GM19455 (cell line): ENCODE measurements at regions not wholly inside any gene's neighbourhood (a gene's known extent, or its start where the extent isn't known, plus 50 kb on each side); places are given as distances from the start of the nearest gene placed in this dataset.

Experiments used
- ATAC-seq: cut with Tn5 transposase; IDR thresholded peaks from one replicate; pipeline ENCODE4 v1.9.1; 2021; ENCODE audit not compliant: unreplicated experiment

DNA sequence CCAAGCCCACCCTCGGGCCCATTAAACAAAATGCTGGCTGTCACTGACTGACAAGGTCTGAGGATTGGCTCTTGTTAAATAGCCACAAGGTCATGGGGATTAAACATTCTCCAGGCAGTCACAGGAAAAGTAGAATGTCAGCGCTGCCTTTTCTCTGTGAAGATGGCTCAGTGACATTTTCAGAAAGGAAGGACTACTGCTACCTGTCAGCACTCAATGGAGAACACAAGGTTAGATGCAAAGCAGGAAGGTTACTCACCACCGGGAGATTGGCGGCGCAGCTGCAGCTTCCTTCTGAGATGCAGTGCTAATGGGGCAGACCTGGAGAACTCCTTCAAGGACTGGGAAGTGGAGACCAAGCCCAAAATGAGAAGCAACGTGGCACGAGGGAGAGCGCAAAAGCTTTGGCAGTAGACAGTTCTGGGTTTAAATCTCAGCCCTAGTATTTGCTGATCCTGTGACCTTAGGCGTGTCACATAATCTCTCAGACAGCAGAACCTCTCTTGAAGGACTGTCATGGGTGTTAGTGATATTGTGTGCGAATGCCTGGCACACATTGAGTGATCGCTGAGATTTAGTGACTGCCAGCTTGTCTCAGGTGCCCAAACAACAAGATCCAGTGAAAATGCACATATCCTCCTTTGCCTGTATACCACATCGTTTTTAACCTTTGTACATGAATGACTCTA, 213.1 kb upstream of the BOD1L1 start:
- no peak for ATAC-seq

DNA sequence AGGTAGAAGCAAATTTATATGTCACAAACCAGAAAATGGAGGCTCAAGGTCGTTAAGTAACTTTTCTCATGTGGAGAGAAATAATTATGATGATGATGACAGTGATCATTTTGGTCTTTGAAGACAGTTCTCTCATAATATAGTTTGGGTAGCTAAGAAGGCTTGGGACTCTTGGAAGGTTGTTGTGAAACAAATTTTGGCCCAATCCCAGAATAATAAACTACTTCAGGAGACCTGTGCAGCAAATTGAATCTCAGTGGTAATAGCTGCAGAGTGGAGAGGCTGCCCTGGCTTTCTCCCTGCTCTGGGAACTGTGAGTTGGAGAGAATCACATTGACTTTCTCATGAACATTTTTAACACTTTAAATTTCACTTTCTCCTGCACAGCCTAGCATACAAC, 217.2 kb upstream of the BOD1L1 start:
- no peak for ATAC-seq

DNA sequence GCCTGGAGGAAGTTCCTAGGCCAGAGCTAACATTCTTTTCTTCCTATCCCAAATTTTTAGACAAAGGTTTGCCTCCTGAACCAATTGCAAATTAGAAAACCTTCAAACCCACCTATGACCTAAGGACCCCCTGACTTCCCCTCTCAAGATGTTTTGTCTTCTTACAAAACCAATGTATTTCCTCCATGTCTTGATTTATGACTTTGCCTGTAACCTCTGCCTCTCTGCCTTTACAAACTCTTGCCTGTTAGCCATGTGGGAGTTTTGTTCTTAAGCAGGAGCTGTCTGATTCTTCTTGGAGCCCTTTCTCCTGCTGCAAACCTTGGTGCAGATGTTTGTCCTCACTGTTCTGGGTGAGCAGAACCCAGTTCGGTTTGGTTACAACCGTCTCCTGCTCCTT, 222.3 kb upstream of the BOD1L1 start:
- ATAC-seq, result no peak

DNA sequence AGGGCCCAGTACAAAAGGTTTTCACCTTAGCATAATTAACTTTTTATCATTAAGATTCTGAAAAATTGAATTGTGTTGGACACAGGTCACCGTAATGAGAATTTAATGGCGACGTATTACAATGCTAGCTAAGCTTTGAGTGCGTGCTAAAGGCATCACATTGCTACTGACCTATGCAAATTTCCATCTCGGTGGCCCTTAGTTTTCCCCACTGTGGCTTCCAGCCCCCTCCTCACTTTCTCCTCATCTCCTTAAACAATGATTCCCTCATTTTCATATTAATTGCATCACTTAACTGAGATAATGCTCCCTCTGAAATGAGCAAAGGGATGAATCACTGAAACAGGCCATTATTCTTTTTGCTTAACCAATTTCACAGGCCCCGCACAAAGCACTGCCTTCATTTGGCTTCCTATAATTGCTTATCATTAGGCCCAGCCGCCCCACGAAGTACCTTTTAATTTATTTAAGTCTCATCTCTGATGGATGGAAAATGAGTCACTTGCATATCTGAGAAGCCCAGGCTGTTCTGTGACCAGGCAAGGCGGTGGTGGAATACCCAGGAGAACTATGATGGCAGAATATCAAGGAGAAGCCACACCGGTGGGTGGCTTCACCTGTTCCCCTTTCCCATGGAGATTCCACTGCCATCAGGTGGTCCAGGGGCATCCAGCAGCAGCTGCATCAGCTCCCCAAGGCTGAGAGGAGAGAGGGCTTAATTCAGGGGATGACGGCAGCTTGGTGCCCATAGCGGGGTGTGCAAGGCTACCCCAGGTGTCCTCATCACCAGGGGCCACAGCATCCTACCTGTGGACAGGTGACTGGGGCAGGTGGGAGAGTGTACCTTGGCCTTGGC, 223.8 kb upstream of the BOD1L1 start:
- no peak for ATAC-seq

DNA sequence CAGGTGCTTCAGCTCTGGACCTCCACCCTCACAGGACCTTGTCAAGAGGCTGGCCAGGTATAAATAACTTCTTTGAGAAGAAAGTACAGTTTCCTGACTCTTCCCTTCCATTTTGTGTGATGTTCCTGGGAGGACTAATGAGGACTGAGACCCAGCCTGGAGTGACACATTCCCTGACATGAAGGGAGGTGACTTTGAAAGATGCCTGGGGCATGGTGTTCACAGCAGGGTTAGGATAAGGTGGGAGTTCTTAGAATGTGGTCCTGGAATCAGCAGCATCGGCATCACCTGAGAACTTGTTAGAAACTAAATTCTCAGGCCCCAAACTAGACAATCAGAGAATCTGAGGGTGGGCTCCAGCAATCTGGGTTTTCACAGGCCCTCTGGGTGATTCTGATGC, 224.9 kb upstream of the BOD1L1 start:
- no peak for ATAC-seq

- ATAC-seq, result no peak
Observed at GRCh38 chr4:13856387-13856786, 228.9 kb upstream of the BOD1L1 start.

DNA sequence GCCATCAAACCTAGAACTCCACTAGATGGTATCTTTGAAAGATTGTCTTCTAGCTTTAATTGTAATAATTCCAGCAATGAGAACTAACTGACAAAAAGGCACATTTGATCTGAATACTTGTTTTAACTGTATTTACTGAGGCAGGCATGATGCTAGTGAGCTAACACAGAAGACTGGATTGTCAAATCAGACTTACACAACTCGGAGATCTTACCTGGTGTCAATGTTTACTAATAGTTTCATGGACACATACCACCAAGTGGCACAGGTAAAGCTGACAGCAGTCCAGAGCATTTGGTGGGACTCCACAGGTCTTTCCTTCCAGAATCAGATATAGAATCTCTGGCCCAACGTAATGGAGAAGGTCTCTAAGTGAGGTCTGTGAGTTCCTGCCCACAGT, 229.9 kb upstream of the BOD1L1 start:
- ATAC-seq, result no peak

DNA sequence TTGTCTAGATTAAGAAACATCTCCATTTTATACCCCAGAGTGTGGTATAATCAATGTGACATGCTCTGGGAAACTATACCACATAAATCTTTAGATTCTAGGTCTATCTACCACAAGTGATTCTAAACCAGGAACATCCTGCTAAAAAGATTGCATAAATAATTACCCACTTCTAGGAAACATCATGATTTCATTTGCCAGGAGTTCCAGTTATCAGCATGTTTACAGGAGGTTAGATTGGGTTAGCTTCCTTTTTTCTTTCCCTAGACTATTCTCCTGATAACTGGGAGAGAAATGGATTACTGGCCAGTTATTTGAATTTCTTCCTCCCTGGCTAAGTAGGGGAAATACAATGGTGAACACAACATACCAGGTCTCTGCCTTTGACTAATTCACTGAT, 230.3 kb upstream of the BOD1L1 start:
- ATAC-seq, result no peak

GRCh38 chr4:13859423-13859822, 231.9 kb upstream of the BOD1L1 start:
- ATAC-seq, result no peak

DNA sequence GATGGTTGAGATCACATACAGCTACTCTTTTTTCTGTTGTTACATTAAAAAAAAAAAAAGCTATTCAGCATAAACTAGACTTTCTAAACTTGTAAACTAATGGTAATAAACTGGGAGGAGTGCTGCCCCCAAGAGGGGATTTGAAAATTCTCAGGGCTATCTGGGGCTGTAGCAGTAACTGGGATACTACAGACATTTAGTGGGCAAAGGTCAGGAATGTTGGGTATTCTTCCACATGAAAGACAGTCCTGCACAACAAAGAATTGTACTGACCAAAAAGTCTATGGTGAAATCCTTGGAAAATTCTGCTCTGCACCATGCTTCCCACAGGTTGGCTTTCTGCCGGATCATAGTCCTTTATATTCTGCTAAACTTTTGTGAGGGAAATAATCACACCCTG, 232.6 kb upstream of the BOD1L1 start:
- ATAC-seq, result no peak

GRCh38 chr4:13865871-13866669, 238.5 kb upstream of the BOD1L1 start:
- no peak for ATAC-seq

- no peak for ATAC-seq
Observed at GRCh38 chr4:13866881-13867280, 239.4 kb upstream of the BOD1L1 start.

DNA sequence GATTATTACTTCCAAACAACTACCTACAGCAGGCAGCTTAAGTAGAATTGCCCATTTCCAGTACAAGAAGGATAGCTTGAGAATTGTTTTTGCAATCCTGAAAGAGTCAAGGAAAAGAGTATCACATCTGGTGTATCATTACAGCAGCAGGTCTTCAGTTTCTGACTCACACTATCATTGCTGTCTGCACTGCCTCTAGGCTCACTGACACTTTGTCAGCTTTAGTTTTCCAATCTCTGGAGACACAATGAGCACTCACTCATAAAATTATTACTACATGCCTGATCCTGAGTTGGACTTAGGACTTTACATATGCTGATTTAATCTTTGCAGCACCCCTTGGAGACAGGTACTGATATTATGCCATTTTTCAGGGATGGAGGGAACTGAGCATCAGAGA, 244.6 kb upstream of the BOD1L1 start:
- ATAC-seq, result no peak

GRCh38 chr4:13872955-13873354, 245.4 kb upstream of the BOD1L1 start:
- ATAC-seq, result no peak

GRCh38 chr4:13875181-13875580, 247.7 kb upstream of the BOD1L1 start:
- ATAC-seq, result no peak

- ATAC-seq, result no peak
Observed at GRCh38 chr4:13876131-13876530, 248.6 kb upstream of the BOD1L1 start.

DNA sequence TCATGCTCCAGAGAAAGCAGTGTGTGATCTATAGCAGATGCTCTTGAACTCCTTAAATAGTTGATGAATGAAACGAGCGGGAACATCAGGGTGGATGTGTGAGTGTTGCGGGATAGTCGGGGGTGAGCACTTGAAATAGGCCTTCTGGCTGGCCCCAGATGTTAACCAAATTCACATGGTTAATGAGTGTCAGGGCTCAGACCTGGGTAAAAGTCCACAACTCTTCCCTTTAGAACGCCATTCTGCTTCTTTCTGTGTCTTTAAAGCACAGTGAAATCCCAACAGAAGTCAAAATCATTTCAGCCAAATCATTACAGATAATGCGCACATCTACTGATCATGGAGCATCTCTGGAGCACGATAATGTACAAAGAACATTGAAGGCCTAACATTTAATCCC, 249.4 kb upstream of the BOD1L1 start:
- ATAC-seq, result no peak

DNA sequence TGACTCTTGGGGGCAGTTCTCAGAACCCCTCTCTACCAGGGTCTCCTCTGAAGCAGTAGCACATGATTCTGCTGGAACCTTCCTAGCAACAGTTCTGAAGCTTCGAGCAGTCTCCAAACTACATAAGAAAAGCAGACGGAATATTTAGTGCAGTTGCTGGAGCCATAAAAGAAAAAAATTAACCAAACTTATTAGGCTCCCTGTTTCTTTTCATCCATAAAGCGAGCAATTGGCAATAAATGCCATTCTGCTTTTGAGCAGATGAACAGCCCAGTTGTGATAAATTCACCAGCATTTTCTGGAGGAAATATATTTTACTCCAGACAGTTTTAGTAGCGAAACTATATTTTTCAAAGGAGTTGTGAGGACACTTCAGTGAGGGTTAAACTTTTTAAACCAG, 250.1 kb upstream of the BOD1L1 start:
- ATAC-seq, result no peak

DNA sequence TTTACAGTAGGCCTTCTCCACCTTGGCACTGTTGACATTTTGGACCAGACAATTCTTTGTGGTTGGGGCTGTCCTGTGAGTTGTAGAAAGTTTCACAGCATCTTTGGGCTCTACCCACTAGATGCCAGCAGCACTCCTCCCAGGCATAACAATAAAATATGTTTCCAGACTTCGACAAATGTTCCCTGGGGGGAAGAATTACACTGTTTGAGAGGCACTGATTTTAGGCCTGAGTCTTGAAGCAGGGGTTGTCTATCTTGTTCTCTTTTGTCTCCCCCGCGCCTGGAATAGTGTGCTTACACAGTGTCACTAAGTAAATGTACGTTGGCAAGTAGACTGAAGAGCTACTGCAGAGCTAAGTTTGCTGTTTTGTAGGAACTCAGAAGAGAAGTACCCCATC, 254.4 kb upstream of the BOD1L1 start:
- no peak for ATAC-seq

- ATAC-seq, result no peak
Observed at GRCh38 chr4:13887010-13887409, 259.5 kb upstream of the BOD1L1 start.

DNA sequence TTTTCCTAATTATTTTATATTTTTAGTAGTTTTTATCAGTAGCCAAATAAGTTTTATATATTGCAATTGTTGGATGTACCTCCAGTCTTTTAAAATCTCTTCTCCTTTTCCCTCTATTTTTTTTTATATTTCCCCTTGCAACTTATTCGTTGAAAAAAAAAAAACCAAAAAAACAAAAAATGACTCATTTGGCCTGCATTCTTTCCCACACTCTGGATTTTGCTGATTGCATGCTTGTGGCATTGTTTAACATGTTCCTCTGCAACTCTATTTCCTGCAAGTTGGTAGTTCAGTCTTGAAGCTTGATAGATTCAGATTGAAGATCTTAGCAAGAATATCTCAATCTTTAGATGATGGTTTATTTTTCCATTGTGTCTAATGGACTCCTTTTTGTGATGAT, 260.6 kb upstream of the BOD1L1 start:
- no peak for ATAC-seq

DNA sequence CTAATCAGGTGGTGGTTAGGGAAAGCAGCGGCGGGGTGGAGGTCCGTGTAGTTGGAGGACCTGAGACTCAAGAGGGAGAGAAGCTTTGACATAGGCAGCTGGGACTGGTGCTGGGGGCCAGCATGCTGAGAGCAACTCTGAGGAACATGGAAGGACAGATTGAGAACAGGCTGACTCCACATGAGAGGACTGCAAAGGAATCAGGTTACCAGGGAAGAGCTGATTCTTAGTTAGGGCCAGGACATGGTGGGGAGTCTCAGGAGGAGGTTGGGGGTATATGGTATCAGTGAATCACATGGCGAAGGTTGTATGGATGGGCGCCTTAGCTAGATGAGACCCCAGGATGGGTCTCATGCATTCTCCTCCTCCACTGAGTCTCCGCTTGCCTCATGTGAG, 264.0 kb upstream of the BOD1L1 start:
- no peak for ATAC-seq
